ENCODE measurements at regions not wholly inside any gene's neighbourhood (a gene's known extent, or its start where the extent isn't known, plus 50 kb on each side); places are given as distances from the start of the nearest gene placed in this dataset.

GRCh38 chr11:10388574-10388973 lies 66.5 kb upstream of the AMPD3 start:
- Histone ChIP-seq H3K9me3 (ENCODE audit: insufficient read depth, low read length) (no peaks in the 10 kb centered on the region), H3K79me2 (ENCODE audit: low read length) (no peaks in the 10 kb centered on the region), H4K20me1 (ENCODE audit: insufficient read depth, low read length) (no peaks in the 10 kb centered on the region), H3K27me3 (ENCODE audit: low read depth, low read length) (peaks cover 29% of the 10 kb centered on the region), H3K9ac (ENCODE audit: low read length) (no peak overlapping the region), H3K4me2 (ENCODE audit: low read length) (no peak overlapping the region), H3K4me3 (ENCODE audit: low read length) (no peak overlapping the region), H3K36me3 (replicated peaks; ENCODE audit: low read depth, low read length) (no peaks in the 10 kb centered on the region), H3K4me1 (ENCODE audit: low read length) (no peaks in the 10 kb centered on the region), H2AFZ (ENCODE audit: low read depth, low read length) (no peak overlapping the region), H3K27ac (ENCODE audit: low read length) (no peak overlapping the region)
- TF ChIP-seq EZH2phosphoT487 (IDR thresholded peaks at IDR 0.05; ENCODE audit: low read depth): no peak
- TF ChIP-seq CTCF (IDR thresholded peaks at IDR 0.05; ENCODE audit: low read depth, low read length): no peak

- Histone ChIP-seq H3K4me3 (ENCODE audit: low read length) (no peak overlapping the region), H3K4me1 (ENCODE audit: low read length) (no peaks in the 10 kb centered on the region), H3K4me2 (ENCODE audit: low read length) (no peak overlapping the region)
Observed at GRCh38 chr11:10390375-10390774, 64.7 kb upstream of the AMPD3 start.

GRCh38 chr11:10392095-10393079 lies 62.7 kb upstream of the AMPD3 start:
- Histone ChIP-seq H3K4me1 (ENCODE audit: low read length) (no peaks in the 10 kb centered on the region), H3K27ac (ENCODE audit: low read length) (no peak overlapping the region)

More at GRCh38 chr11:10390375-10390774, 64.7 kb upstream of the AMPD3 start:
- no peak overlapping the region for H3K9ac ChIP-seq (ENCODE audit: low read length)
- no peaks in the 10 kb centered on the region for H3K9me3 ChIP-seq (ENCODE audit: insufficient read depth, low read length)
- H3K79me2 ChIP-seq (ENCODE audit: low read length): no peaks in the 10 kb centered on the region
- no peaks in the 10 kb centered on the region for H3K36me3 ChIP-seq (replicated peaks; ENCODE audit: low read depth, low read length)
- no peak overlapping the region for H2AFZ ChIP-seq (ENCODE audit: low read depth, low read length)
- peaks cover 29% of the 10 kb centered on the region for H3K27me3 ChIP-seq (ENCODE audit: low read depth, low read length)
- H4K20me1 ChIP-seq (ENCODE audit: insufficient read depth, low read length): no peaks in the 10 kb centered on the region
- TF ChIP-seq CTCF (IDR thresholded peaks at IDR 0.05; ENCODE audit: low read depth, low read length) (no peak), EZH2phosphoT487 (IDR thresholded peaks at IDR 0.05; ENCODE audit: low read depth) (no peak)
- no peak overlapping the region for H3K27ac ChIP-seq (ENCODE audit: low read length)

More at GRCh38 chr11:10392095-10393079, 62.7 kb upstream of the AMPD3 start:
- no peaks in the 10 kb centered on the region for H4K20me1 ChIP-seq (ENCODE audit: insufficient read depth, low read length)
- H3K4me2 ChIP-seq (ENCODE audit: low read length): no peak overlapping the region
- no peaks in the 10 kb centered on the region for H3K79me2 ChIP-seq (ENCODE audit: low read length)
- H3K27me3 ChIP-seq (ENCODE audit: low read depth, low read length): peaks cover 21% of the 10 kb centered on the region
- H3K9ac ChIP-seq (ENCODE audit: low read length): no peak overlapping the region
- H3K9me3 ChIP-seq (ENCODE audit: insufficient read depth, low read length): no peaks in the 10 kb centered on the region
- no peaks in the 10 kb centered on the region for H3K36me3 ChIP-seq (replicated peaks; ENCODE audit: low read depth, low read length)
- no peak overlapping the region for H3K4me3 ChIP-seq (ENCODE audit: low read length)
- H2AFZ ChIP-seq (ENCODE audit: low read depth, low read length): no peak overlapping the region
- no peak for TF ChIP-seq EZH2phosphoT487 (IDR thresholded peaks at IDR 0.05; ENCODE audit: low read depth)
- no peak for TF ChIP-seq CTCF (IDR thresholded peaks at IDR 0.05; ENCODE audit: low read depth, low read length)

All from OCI-LY3 (cell line).